M059J (cell line): ENCODE measurements at regions not wholly inside any gene's neighbourhood (a gene's known extent, or its start where the extent isn't known, plus 50 kb on each side); places are given as distances from the start of the nearest gene placed in this dataset.

Source experiments
- DNase-seq: peaks from one replicate; pipeline ENCODE4 v3.0.0-alpha.2; 2012; ENCODE audit warnings: low read depth

DNA sequence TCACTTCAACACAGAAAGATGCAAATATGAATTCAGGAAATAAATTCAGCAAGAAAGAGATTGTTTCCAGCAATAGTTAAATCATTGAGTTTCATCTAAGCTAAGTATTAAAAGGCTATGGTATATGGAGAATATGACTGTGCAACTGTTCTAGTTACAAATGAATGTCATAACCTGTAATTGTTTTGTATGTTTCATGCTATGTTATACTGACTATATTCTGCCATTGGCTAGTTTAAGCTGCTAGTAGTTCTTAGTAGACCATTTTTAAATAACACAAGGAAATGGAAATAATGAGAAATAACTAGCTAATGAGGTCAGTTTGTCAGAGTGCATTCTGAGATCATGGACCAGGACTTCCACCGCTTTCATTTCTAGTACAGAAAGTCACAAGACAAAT is 1154.9 kb upstream of the TMEFF2 start:
- peak; percentile 1 for DNase-seq

DNA sequence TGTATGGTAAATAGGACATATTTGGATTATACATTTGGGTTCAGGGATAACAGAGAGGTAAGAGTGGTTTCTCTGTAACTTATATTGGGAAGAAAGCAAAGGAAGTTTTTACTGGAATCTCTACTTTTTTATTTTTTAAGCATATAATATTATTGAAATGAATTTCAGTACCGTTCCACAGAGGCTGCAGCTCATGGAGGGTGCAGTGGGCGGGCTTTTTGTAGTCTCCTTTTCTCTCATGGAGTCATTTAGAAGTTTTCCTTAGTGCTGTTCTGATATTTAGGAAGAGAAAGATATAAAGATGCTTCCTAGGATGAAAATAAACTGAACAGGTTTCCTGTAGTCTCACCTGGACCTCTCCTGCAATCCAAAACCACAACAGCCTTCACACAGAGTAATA is 1153.3 kb upstream of the TMEFF2 start:
- no peak for DNase-seq

GRCh38 chr2:193336781-193337180 is 1142.0 kb upstream of the TMEFF2 start:
- no peak for DNase-seq

DNA sequence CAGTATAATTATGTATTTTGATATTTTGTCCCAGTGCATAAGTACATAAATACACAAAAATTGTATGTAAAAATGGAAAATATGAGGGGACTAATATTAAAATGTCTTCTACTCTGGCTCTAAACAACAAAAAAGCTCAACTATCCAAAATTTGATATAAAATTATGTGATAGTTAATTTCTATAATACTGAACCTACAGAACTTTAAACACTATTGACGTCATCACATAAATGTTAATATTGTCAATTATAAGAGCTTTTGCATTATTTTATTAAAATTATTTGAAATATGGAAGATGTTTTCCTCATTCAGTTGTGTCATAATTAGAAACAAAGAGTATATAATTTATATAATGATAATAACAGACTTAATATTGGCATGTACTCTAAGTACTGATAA is 1139.7 kb upstream of the TMEFF2 start:
- DNase-seq, result no peak

DNA sequence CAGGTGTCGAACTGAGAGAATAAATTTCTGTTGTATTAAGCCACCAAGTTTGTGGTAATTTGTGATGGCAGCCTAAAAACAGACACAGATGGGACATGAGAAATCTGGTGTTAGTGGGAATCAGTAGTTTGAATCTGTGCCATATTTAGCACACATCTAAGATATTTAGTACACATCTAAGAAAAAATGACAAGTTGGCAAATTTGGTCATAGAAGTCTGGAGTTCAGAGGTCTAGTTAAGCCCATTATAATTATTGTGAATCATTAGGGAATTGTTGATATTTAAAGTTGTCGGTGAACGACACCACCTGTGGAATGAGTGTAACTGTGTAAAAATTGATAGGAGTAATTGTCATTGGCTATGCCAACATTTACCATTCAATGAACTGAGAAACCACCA is 1138.8 kb upstream of the TMEFF2 start:
- DNase-seq, result no peak

- peak; percentile 21 for DNase-seq
Observed at GRCh38 chr2:193332941-193333340, 1138.2 kb upstream of the TMEFF2 start.

GRCh38 chr2:193331676-193332075 is 1136.9 kb upstream of the TMEFF2 start:
- no peak for DNase-seq

DNA sequence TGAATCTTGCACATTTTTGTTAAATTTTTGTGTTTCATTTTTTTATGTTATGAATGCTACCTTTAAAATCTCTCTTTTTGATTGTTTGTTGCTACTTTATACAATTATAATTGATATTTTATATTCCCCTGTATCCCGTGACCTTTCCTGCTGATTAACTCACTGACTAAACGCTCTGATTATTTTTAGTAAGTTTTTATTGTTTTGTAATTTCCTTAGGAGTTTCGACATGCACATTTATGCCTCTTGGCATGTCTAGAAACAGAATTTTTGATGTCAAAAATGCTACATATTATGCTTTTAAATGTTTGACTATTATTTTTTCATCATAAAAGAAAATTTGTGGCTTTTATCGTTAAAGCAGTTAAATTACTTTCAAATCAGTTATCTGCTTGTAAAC is 1131.6 kb upstream of the TMEFF2 start:
- no peak for DNase-seq

- DNase-seq, result no peak
Observed at GRCh38 chr2:193315428-193316091, 1120.8 kb upstream of the TMEFF2 start.

DNA sequence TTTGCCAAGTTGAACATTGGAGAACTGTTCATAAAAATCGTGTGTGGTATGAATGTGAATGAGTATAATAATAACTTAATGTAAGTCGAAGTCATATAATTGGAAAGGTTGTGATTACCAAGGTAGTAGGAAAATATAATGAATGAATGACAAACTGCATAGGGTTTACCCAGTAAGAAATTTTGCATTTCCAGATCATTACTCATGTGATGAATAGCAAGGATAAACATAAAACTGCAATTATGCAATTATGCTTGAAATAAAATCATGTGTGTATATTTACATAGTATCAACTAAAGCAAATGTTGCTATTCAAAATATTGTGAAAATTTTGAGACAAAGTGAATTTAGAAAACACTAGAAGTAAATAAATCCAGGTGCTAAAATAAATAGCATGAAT is 1108.7 kb upstream of the TMEFF2 start:
- no peak for DNase-seq

GRCh38 chr2:193294371-193294770 is 1099.6 kb upstream of the TMEFF2 start:
- DNase-seq, result no peak

DNA sequence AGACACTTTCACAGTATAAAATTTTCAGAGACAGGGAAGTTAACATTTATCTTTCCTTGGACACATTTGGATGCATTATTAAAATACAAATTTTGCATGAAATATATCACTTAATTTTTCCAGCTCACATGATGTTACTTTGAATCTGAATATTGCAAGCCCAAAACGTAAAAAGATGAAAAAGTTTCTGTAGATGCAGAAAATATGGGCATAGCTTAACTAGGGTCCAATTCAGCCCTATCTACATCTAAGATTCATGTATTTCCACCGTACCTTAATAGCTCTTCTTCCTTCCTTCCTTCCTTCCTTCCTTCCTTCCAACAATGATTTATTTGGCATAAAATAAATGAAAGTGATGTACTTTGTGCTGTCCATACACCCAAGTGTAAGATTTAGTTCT is 1084.6 kb upstream of the TMEFF2 start:
- no peak for DNase-seq

- no peak for DNase-seq
Observed at GRCh38 chr2:193276988-193277387, 1082.3 kb upstream of the TMEFF2 start.

DNA sequence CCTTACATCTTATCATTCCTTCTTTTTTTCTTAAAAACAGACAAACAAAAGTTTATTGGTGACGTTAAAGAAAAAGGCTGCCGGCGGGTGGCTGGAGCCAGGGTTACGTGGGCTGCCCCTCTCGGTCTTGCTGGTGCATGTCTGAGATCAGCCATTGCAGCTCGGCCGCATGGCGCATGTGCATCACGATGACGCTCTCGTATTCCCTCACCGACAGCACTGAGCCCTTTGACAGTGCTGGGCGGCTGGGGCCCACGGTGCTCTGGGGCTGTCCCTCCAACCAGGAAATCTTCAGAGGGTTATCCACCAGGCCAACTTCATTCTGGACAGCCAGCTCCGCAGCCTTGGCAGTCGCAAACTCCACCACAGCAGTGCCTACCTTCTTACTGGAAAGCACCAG is 1081.8 kb upstream of the TMEFF2 start:
- DNase-seq, result no peak

DNA sequence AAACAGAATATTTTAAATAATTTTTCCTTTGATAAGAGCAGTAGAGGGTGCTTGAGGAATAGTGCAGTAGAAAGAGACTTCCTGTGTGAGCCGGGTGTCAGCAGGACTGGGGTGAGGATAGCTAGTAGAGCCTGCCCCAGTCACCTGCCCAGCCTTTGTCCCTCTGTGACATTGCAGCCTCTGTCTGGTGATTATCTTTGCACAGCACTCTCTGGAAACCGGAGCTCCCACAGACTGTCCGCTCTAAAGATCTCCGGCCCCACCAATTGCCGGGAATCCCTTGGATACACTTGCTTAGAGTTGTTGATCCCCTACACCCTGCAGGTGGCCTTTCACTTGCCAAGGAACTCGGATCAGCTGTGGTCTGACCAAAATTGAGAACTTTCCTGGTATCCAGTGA is 1081.3 kb upstream of the TMEFF2 start:
- no peak for DNase-seq

DNA sequence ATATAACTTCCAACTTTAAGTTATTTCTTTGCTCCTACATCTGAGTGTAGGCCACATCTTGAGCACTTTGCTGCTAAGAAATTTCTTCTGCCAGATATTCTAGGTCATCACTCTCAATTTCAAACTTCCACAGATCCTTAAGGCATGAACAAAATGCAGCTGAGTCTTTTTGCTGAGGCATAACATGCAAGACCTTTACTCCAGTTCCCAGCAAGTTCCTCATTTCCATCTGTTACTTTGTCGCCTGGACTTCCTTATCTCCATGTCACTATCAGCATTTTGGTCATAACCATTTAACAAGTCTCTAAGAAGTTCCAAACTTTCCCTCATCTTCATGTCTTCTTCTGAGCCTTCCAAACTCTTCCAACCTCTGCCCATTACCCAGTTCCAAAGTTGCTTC is 1077.3 kb upstream of the TMEFF2 start:
- DNase-seq, result no peak

DNA sequence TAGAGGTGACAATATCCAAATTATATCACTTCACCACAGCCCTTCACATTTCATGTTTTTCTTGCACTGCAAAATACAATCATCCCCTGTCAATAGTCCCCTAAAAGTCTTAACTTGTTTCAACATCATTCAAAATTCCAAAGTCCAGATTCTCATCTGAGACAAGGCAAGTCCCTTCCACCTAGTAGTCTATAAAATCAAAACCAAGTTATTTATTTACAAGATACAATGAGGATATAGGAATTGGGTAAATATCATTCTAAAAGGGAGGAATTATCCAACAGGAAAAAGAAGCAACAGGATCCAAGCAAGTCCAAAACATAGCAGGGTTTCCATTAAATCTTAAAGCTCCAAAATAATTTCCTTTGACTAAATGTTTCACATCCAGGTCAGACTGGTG is 1076.1 kb upstream of the TMEFF2 start:
- DNase-seq, result no peak

DNA sequence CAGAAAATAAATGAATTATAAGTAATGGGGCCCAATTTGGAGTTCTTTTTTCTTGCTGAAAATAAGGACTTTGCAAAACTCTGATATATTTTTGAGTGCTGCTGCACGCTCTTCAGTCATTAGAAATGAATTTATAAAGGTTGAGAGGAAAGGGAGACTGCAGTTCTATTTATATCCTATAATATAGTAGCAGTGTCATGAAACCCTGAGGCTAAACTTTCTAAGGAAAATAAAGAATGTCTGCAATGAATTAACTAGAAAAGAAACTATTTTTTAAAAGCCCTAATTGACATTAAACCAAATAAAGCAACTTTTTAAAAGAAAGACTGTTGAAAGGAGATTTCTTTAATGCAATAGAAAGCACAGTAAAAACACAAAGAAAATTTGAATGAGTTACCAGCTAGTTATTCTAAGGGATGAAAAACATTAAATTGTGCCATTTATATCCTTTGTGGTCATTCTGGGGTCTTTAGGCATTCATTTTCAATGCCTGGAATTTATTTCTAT is 1072.8 kb upstream of the TMEFF2 start:
- no peak for DNase-seq

GRCh38 chr2:193253014-193253530 is 1058.3 kb upstream of the TMEFF2 start:
- DNase-seq, result no peak

GRCh38 chr2:193251909-193252308 is 1057.2 kb upstream of the TMEFF2 start:
- DNase-seq, result no peak

- DNase-seq, result no peak
Observed at GRCh38 chr2:193250389-193250788, 1055.7 kb upstream of the TMEFF2 start.

DNA sequence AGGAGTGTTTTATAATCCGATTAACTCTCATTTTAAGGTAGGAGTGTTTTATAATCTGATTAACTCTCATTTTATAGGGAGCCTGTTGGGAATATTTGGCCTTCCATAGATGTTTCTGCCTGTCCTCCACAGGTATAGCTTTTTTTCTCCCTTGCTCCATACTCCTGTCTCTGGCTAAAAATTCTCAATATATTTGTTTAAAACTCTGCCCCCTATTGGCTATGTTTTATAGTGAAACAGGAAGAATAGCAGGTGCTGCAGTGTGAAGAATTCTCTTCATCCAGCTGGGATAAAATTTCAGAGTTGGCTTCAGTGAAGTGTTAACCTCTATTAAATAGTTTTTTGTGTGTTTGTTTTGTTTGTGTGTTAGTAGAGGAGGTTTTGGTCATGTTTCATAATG is 1046.0 kb upstream of the TMEFF2 start:
- DNase-seq, result peak; percentile 1

- DNase-seq, result no peak
Observed at GRCh38 chr2:193231634-193232033, 1036.9 kb upstream of the TMEFF2 start.

- DNase-seq, result no peak
Observed at GRCh38 chr2:193228276-193228675, 1033.5 kb upstream of the TMEFF2 start.
